GM23338 (cell line): ENCODE measurements at regions not wholly inside any gene's neighbourhood (a gene's known extent, or its start where the extent isn't known, plus 50 kb on each side); places are given as distances from the start of the nearest gene placed in this dataset.

ENCODE experiments used
- ATAC-seq: fragments of 200-7000 bp; cut with Tn5 transposase; 3 replicates; pipeline ENCODE4 v1.9.1; 2020
- DNase-seq: peaks from one replicate; pipeline ENCODE4 v3.0.0-alpha.2; 2015; ENCODE audit warnings: low spot score
- H2AFZ ChIP-seq: fragments of 200-600 bp; sonication (generic); 2 replicates; pipeline ENCODE4 v1.8.0; 2016; ENCODE audit warnings: antibody characterized with exemption, mild to moderate bottlenecking, moderate library complexity
- H3F3A ChIP-seq: fragments of 200-600 bp; sonication (generic); replicated peaks from 2 replicates; pipeline ENCODE4 v1.8.0; 2017; ENCODE audit warnings: antibody characterized with exemption, mixed run types, low read depth
- H3K27ac ChIP-seq: fragments of 200-600 bp; sonication (generic); 2 replicates; pipeline ENCODE4 v1.6.1; 2016; ENCODE audit warnings: low read depth
- H3K27me3 ChIP-seq: fragments of 200-600 bp; sonication (generic); 2 replicates; pipeline ENCODE4 v1.8.0; 2016; ENCODE audit warnings: mild to moderate bottlenecking, mixed run types, moderate library complexity; ENCODE audit not compliant: insufficient read depth
- H3K36me3 ChIP-seq: fragments of 200-600 bp; sonication (generic); 2 replicates; pipeline ENCODE4 v1.8.0; 2016; ENCODE audit warnings: mild to moderate bottlenecking; ENCODE audit not compliant: insufficient read depth
- H3K4me1 ChIP-seq: fragments of 200-600 bp; sonication (generic); 2 replicates; pipeline ENCODE4 v1.8.0; 2016; ENCODE audit warnings: mild to moderate bottlenecking, moderate library complexity; ENCODE audit not compliant: insufficient read depth
- H3K4me2 ChIP-seq: fragments of 200-600 bp; sonication (generic); 2 replicates; pipeline ENCODE4 v1.7.1; 2017; ENCODE audit warnings: mixed run types
- H3K4me3 ChIP-seq: fragments of 200-600 bp; sonication (generic); 2 replicates; pipeline ENCODE4 v1.6.1; 2016; ENCODE audit warnings: mixed run types
- H3K79me2 ChIP-seq: fragments of 200-600 bp; sonication (generic); replicated peaks from 2 replicates; pipeline ENCODE4 v1.8.0; 2017; ENCODE audit warnings: mild to moderate bottlenecking; ENCODE audit not compliant: insufficient read depth
- H3K9me2 ChIP-seq: fragments of 200-600 bp; sonication (generic); 2 replicates; pipeline ENCODE4 v1.8.0; 2017; ENCODE audit not compliant: insufficient read depth
- H4K20me1 ChIP-seq: fragments of 200-600 bp; sonication (generic); replicated peaks from 2 replicates; pipeline ENCODE4 v1.8.0; 2017; ENCODE audit warnings: mild to moderate bottlenecking; ENCODE audit not compliant: insufficient read depth
- H3K27ac Mint-ChIP-seq: 2 replicates; pipeline ENCODE4 v1.8.0; 2020; ENCODE audit warnings: inconsistent platforms, mild to moderate bottlenecking, moderate library complexity, mixed read lengths
- H3K27me3 Mint-ChIP-seq: 3 replicates; pipeline ENCODE4 v1.8.0; 2022; ENCODE audit warnings: low read depth, mild to moderate bottlenecking, moderate library complexity, mixed read lengths, inconsistent platforms; ENCODE audit not compliant: insufficient read depth, poor library complexity
- H3K36me3 Mint-ChIP-seq: 3 replicates; pipeline ENCODE4 v1.8.0; 2021; ENCODE audit warnings: low read depth, mild to moderate bottlenecking, inconsistent platforms, moderate library complexity, mixed read lengths
- H3K4me1 Mint-ChIP-seq: 3 replicates; pipeline ENCODE4 v1.8.0; 2020; ENCODE audit warnings: mild to moderate bottlenecking, inconsistent platforms, mixed read lengths
- H3K4me3 Mint-ChIP-seq: 3 replicates; pipeline ENCODE4 v1.8.0; 2021; ENCODE audit warnings: moderate library complexity, mild to moderate bottlenecking, inconsistent platforms, mixed read lengths
- H3K9me3 Mint-ChIP-seq: 3 replicates; pipeline ENCODE4 v1.8.0; 2020; ENCODE audit warnings: moderate library complexity, mild to moderate bottlenecking, inconsistent platforms, mixed read lengths
- CTCF ChIP-seq, 2 experiments: fragments of 200-600 bp in 1 of 2; sonication (generic) in 1 of 2; conservative IDR thresholded peaks; 2 replicates each; pipeline versions ENCODE4 v1.5.1 to v1.6.1; 2016 to 2017; ENCODE audit warnings: antibody characterized with exemption in 2 of 2, low read depth in 2 of 2, mild to moderate bottlenecking in 2 of 2, moderate library complexity in 1 of 2
- EZH2 ChIP-seq: fragments of 200-600 bp; sonication (generic); IDR thresholded peaks from one replicate; pipeline ENCODE4 v1.8.0; 2017; ENCODE audit warnings: antibody characterized with exemption, mild to moderate bottlenecking, low read depth; ENCODE audit not compliant: unreplicated experiment
- EZH2phosphoT487 ChIP-seq: fragments of 200-600 bp; sonication (generic); IDR thresholded peaks from one replicate; pipeline ENCODE4 v1.8.1; 2018; ENCODE audit warnings: antibody characterized with exemption; ENCODE audit not compliant: unreplicated experiment
- POLR2AphosphoS5 ChIP-seq: IDR thresholded peaks from 2 replicates; pipeline ENCODE4 v1.6.1; 2016; ENCODE audit warnings: antibody characterized with exemption, low read depth
- STAT1 ChIP-seq: IDR thresholded peaks from one replicate; pipeline ENCODE4 v1.6.1; 2016; ENCODE audit warnings: antibody characterized with exemption; ENCODE audit not compliant: unreplicated experiment
- ZNF331 ChIP-seq: fragments of 250-450 bp; sonication (Bioruptor Pico); IDR thresholded peaks from 2 replicates; pipeline ENCODE4 v1.5.0; 2020; ENCODE audit warnings: low read depth, mild to moderate bottlenecking, moderate library complexity
- TF ChIP-seq, protein P1 (sequence below): fragments of 250-450 bp; sonication (Bioruptor Pico); IDR thresholded peaks from 2 replicates; pipeline ENCODE4 v1.5.0; 2020; ENCODE audit warnings: mild to moderate bottlenecking, moderate library complexity
- TF ChIP-seq, protein P2 (sequence below): IDR thresholded peaks from 2 replicates; pipeline ENCODE4 v1.6.1; 2016; ENCODE audit warnings: antibody characterized with exemption

- no peak overlapping the region for H3K4me3 Mint-ChIP-seq
- Histone ChIP-seq H3K4me3 (no peak overlapping the region), H3K4me1 (peaks cover 20% of the 10 kb centered on the region), H4K20me1 (no peaks in the 10 kb centered on the region), H2AFZ (no peak overlapping the region), H3K79me2 (no peaks in the 10 kb centered on the region), H3K27ac (no peak overlapping the region), H3F3A (no peaks in the 10 kb centered on the region), H3K4me2 (no peak overlapping the region), H3K9me2 (no peaks in the 10 kb centered on the region), H3K36me3 (no peaks in the 10 kb centered on the region), H3K27me3 (peaks cover 97% of the 10 kb centered on the region)
- ATAC-seq (no peak), DNase-seq (no peak)
- TF ChIP-seq, protein P1, sequence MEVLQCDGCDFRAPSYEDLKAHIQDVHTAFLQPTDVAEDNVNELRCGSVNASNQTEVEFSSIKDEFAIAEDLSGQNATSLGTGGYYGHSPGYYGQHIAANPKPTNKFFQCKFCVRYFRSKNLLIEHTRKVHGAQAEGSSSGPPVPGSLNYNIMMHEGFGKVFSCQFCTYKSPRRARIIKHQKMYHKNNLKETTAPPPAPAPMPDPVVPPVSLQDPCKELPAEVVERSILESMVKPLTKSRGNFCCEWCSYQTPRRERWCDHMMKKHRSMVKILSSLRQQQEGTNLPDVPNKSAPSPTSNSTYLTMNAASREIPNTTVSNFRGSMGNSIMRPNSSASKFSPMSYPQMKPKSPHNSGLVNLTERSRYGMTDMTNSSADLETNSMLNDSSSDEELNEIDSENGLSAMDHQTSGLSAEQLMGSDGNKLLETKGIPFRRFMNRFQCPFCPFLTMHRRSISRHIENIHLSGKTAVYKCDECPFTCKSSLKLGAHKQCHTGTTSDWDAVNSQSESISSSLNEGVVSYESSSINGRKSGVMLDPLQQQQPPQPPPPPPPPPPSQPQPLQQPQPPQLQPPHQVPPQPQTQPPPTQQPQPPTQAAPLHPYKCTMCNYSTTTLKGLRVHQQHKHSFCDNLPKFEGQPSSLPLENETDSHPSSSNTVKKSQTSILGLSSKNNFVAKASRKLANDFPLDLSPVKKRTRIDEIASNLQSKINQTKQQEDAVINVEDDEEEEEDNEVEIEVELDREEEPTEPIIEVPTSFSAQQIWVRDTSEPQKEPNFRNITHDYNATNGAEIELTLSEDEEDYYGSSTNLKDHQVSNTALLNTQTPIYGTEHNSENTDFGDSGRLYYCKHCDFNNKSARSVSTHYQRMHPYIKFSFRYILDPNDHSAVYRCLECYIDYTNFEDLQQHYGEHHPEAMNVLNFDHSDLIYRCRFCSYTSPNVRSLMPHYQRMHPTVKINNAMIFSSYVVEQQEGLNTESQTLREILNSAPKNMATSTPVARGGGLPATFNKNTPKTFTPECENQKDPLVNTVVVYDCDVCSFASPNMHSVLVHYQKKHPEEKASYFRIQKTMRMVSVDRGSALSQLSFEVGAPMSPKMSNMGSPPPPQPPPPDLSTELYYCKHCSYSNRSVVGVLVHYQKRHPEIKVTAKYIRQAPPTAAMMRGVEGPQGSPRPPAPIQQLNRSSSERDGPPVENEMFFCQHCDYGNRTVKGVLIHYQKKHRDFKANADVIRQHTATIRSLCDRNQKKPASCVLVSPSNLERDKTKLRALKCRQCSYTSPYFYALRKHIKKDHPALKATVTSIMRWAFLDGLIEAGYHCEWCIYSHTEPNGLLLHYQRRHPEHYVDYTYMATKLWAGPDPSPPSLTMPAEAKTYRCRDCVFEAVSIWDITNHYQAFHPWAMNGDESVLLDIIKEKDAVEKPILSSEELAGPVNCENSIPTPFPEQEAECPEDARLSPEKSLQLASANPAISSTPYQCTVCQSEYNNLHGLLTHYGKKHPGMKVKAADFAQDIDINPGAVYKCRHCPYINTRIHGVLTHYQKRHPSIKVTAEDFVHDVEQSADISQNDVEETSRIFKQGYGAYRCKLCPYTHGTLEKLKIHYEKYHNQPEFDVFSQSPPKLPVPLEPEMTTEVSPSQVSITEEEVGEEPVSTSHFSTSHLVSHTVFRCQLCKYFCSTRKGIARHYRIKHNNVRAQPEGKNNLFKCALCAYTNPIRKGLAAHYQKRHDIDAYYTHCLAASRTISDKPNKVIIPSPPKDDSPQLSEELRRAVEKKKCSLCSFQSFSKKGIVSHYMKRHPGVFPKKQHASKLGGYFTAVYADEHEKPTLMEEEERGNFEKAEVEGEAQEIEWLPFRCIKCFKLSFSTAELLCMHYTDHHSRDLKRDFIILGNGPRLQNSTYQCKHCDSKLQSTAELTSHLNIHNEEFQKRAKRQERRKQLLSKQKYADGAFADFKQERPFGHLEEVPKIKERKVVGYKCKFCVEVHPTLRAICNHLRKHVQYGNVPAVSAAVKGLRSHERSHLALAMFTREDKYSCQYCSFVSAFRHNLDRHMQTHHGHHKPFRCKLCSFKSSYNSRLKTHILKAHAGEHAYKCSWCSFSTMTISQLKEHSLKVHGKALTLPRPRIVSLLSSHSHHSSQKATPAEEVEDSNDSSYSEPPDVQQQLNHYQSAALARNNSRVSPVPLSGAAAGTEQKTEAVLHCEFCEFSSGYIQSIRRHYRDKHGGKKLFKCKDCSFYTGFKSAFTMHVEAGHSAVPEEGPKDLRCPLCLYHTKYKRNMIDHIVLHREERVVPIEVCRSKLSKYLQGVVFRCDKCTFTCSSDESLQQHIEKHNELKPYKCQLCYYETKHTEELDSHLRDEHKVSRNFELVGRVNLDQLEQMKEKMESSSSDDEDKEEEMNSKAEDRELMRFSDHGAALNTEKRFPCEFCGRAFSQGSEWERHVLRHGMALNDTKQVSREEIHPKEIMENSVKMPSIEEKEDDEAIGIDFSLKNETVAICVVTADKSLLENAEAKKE (CRISPR knock-in tag): no peak
- TF ChIP-seq EZH2phosphoT487 (no peak), POLR2AphosphoS5 (no peak)
- no peak overlapping the region for H3K27ac Mint-ChIP-seq
- peaks cover 2% of the 10 kb centered on the region; the same call in 1 of the 3 replicates for H3K9me3 Mint-ChIP-seq
- no peaks in the 10 kb centered on the region for H3K36me3 Mint-ChIP-seq
- H3K27me3 Mint-ChIP-seq: peaks cover 71% of the 10 kb centered on the region
- peaks cover 50% of the 10 kb centered on the region for H3K4me1 Mint-ChIP-seq
Measured at GRCh38 chr17:49906531-49907136, 58.8 kb upstream of the TAC4 start.

DNA sequence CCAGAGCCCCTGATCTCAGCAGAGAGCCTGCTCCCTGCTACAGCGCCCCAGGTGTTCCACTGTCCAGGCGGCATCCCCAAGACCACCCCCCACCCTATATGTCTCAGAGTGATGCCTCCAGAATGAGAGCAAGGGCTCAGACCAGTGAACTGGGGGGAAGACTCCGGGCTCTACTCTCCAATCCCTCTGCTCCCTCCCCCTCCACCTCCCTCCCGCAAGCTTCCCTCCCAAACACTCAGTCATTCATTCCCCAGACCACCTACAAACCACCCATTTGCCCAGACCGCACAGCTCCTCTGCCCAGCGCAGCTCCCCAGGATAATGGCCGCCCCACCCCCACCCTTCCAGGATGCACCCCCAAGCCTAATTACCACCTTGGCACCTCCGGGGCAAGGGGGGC lies 59.4 kb upstream of the TAC4 start:
- no peak for ATAC-seq
- Histone ChIP-seq H3K27ac (no peak overlapping the region), H3K79me2 (no peaks in the 10 kb centered on the region), H3F3A (no peaks in the 10 kb centered on the region), H3K4me1 (peaks cover 20% of the 10 kb centered on the region), H3K27me3 (peaks cover 98% of the 10 kb centered on the region), H3K9me2 (no peaks in the 10 kb centered on the region), H3K4me2 (no peak overlapping the region), H3K36me3 (no peaks in the 10 kb centered on the region), H3K4me3 (no peak overlapping the region), H4K20me1 (no peaks in the 10 kb centered on the region), H2AFZ (no peak overlapping the region)
- no peak overlapping the region for H3K4me3 Mint-ChIP-seq
- no peaks in the 10 kb centered on the region for H3K36me3 Mint-ChIP-seq
- H3K9me3 Mint-ChIP-seq: peaks cover 2% of the 10 kb centered on the region; the same call in 1 of the 3 replicates
- H3K27ac Mint-ChIP-seq: no peak overlapping the region
- peak; percentile 53 for DNase-seq
- peaks cover 54% of the 10 kb centered on the region for H3K4me1 Mint-ChIP-seq
- peaks cover 72% of the 10 kb centered on the region for H3K27me3 Mint-ChIP-seq
- TF ChIP-seq ZNF331 (no peak), CTCF (conservative IDR thresholded peaks at IDR 0.05; ENCODE audit: low read depth in 2 of 2) (no peak), STAT1 (no peak), EZH2 (no peak)
- TF ChIP-seq, protein P2, sequence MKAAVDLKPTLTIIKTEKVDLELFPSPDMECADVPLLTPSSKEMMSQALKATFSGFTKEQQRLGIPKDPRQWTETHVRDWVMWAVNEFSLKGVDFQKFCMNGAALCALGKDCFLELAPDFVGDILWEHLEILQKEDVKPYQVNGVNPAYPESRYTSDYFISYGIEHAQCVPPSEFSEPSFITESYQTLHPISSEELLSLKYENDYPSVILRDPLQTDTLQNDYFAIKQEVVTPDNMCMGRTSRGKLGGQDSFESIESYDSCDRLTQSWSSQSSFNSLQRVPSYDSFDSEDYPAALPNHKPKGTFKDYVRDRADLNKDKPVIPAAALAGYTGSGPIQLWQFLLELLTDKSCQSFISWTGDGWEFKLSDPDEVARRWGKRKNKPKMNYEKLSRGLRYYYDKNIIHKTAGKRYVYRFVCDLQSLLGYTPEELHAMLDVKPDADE: no peak
